Dedifferentiated amniotic fluid mesenchymal stem cell (primary cell): ENCODE measurements at regions not wholly inside any gene's neighbourhood (a gene's known extent, or its start where the extent isn't known, plus 50 kb on each side); places are given as distances from the start of the nearest gene placed in this dataset.

ENCODE experiments used
- DNase-seq: peaks from one replicate; pipeline ENCODE4 v3.0.0-alpha.2; 2016; ENCODE audit errors: extremely low spot score

- no peak for DNase-seq
Observed at GRCh38 chr17:13306310-13306962, 288.6 kb upstream of the ELAC2 start.

GRCh38 chr17:13302983-13303382, 285.2 kb upstream of the ELAC2 start:
- no peak for DNase-seq

DNA sequence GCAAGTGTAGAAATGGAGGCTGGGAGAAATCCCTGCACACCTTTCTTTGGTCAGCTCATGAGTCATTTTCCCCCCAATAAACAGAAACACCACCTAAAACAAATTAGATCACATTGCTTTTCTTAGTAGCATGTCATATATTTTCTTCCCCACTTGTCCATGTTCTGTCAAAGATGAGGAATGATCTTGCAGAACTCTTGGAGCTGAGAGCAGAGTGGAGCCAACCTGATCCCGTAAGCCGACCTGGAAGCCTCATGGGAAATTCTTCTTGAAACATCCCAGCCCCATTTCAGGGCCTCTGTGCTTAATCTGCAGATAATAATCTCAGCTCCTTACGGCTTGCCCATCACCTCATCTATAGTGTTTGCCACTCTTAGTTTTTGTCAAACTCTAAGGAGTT, 284.6 kb upstream of the ELAC2 start:
- no peak for DNase-seq

- DNase-seq, result no peak
Observed at GRCh38 chr17:13297183-13297582, 279.4 kb upstream of the ELAC2 start.

GRCh38 chr17:13293421-13293820, 275.6 kb upstream of the ELAC2 start:
- no peak for DNase-seq

- no peak for DNase-seq
Observed at GRCh38 chr17:13292291-13292690, 274.5 kb upstream of the ELAC2 start.

- no peak for DNase-seq
Observed at GRCh38 chr17:13288248-13288647, 270.4 kb upstream of the ELAC2 start.

- DNase-seq, result no peak
Observed at GRCh38 chr17:13287226-13287625, 269.4 kb upstream of the ELAC2 start.

GRCh38 chr17:13283606-13284005, 265.8 kb upstream of the ELAC2 start:
- DNase-seq, result no peak

- no peak for DNase-seq
Observed at GRCh38 chr17:13281626-13282025, 263.8 kb upstream of the ELAC2 start.

GRCh38 chr17:13273806-13274205, 256.0 kb upstream of the ELAC2 start:
- DNase-seq, result no peak

- no peak for DNase-seq
Observed at GRCh38 chr17:13272296-13272695, 254.5 kb upstream of the ELAC2 start.

DNA sequence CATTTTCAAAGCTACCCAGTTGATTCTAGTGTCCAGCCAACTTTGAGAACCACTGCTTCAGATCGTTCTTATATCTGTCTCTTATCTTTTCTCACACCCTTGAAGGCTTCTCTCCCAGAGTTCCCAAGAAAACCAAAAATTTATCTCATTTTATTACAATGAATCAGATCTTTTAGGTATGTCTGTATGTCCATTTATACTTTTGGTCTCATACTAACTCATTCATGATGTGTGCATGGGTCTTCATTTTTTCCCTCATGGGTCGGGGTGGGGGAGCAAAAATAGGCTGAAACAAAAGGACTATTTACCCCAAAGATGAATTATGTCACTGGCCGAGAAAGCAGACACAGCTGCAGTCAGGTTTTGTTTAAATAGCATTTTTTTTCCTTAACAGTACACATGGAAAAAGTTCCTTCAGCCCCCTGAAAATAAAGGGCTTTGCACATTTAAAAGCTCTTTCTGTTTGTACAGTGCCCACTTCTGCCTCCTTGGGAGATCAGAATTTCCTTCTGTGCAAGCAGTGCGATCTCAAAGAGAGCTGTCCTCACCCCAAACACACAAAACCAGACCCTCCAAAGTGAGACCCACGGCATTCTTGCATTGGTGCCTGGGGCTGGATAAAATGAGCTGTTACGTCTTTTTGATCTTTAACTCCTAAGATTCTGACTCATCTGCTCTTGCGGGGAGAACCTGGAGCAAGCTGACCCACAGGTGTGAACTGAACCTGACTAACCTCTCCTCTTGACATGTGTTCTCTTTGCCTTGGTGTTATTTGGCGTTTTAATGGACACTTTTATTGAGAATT, 251.2 kb upstream of the ELAC2 start:
- DNase-seq, result no peak

DNA sequence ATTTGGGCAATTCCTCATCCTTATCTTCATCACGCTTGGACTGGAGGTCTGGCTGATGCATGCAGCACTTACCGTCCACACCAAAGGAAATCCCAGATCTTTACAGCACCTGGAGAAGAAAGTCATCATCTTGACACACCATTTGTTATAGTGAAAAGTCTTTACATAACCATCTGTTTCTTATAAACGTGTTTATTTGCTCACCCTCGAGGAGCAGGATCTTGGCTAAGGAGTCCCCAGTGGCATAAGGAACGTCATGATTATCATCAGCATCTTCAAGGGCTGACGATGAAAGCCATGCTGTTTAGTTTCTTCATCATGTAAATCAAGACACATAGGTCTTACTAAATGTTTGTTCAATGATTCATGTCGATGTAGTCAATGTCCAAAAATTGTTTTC, 248.8 kb upstream of the ELAC2 start:
- no peak for DNase-seq

DNA sequence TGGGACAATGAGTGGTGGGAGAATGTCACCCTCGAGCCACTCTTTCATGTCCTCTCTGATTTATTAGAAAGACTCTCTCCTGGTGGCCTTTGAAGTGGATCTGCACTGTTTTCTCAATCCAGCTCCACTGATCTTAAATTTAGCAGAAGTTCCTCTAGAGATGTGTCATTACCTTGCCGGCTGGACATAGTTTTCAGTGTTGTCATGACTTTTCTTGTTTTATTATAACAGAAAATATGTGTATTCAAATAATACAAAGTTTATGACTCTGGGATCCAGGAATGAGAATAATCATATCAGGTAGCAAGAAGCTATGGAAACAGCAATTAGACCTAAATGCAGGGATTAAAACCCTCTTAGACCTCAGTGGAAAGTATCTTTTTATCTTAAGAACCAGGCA, 247.5 kb upstream of the ELAC2 start:
- no peak for DNase-seq

GRCh38 chr17:13263746-13264145, 245.9 kb upstream of the ELAC2 start:
- DNase-seq, result no peak

GRCh38 chr17:13256545-13256944, 238.7 kb upstream of the ELAC2 start:
- no peak for DNase-seq

DNA sequence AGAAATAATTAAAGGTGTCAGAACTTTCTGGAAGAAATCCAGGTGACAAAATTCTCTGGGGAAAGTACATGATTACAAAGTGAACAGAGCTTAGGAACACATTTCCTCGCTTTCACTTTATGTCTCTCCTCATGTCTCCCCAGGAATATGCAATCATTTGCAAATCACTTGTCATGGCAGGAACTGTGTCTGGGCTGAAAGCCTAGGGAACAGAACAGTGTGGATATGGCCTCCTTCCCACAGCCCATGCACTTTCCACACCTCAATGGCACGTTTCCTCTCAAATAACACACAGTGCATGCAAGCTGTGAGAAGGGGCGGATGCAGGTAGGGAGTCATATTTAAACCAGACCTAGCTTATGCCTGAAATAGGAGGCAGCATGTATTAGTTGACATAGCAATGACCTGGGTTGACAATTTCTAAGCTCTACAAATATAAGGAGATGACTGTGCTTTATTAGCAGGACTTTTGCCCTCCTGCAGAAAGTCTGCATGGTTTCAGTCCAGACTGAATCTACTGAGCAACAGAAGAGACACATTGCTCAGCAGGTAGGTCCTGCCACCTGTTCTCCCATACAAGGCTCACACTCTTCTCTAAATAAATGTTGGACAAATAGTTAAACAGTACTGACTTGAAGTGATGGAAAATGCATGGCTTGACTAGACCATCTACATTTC, 236.0 kb upstream of the ELAC2 start:
- no peak for DNase-seq

GRCh38 chr17:13244513-13244912, 226.7 kb upstream of the ELAC2 start:
- DNase-seq, result no peak

DNA sequence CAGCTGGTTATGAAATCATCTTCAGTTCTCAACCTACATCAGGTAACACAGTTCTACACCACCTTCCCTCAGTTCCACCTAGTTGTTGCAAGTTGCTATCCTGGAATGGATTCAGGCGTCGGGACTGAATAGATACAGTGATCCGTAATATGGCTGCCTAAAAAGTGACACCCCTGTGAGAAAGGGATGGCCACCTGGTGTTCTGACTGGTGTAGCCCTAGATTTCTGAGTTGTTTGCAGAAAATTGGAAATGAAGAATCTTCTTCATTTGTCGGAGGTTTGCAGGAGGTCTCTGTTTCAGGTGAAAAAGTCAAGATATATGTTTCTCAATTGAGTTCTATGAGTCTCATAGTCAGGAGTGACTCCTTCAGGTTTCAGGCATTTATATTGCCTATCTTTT, 225.8 kb upstream of the ELAC2 start:
- no peak for DNase-seq

DNA sequence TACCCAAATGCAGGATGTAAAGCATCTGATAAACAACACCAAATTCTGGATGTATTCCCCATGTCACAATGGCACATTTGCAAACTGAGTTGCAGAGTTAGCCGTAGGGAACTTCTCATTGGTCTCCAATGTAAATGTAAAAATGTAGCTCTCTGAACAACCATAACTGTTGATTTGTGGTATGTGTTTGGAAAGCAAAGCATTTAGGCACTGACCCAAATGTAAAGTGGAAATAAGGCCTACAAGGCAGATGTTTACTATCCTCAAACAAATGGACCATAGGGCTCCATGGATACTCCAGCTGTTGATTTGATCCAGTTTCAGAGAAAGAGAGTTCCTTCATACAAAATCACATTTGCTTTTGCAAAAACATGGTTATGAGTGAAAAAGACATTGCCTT, 223.0 kb upstream of the ELAC2 start:
- no peak for DNase-seq

DNA sequence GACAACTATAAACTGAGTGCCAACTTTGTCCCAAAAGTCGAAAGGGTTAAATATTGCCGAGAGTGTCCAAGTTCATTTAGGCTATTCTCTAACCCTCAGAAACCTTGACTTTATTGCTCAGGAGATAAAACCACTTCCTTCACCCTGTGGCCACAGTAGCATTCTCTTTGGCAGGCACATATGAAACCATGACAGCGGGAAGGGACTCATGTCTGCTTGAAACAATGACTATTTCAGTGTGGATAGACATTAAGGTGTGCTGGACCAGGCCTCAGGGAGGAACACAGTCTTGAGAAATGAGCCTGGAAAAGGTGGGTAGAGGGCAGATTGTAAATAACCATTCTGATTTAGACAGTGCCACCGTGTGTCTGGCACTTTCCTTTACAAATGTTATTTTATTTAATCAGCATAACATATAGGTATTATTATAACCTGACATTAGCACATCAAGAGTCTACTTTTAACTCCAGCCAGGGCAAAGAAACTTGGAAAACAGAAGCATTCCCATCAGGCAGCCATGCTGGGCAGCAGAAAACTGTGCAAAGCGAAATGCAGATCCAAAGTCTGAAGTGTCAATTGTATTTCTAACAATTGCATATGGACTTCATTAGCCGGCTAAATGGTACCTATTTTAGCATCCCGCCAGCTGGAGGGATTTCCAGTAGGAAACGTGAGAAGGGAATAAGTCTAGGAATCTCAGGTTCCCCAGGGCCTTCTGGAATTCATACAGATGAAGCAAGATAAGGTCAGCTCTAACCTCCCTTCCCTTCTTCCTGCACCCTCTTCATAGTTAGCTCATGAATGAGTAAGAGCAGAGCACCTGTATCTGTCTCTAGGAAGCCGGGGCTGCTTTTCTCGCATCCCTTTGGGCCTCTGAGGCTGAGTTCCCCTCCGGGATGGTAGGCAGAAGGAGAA, 212.8 kb upstream of the ELAC2 start:
- DNase-seq, result no peak
